GM12873 (cell line): ENCODE measurements at regions not wholly inside any gene's neighbourhood (a gene's known extent, or its start where the extent isn't known, plus 50 kb on each side); places are given as distances from the start of the nearest gene placed in this dataset.

Experiments
- CTCF ChIP-seq: IDR thresholded peaks from 2 replicates; pipeline ENCODE4 v1.5.1; 2012; ENCODE audit warnings: low read depth, mild to moderate bottlenecking, moderate library complexity, low read length, control low read depth; ENCODE audit not compliant: insufficient read depth; ENCODE audit errors: missing control alignments

DNA sequence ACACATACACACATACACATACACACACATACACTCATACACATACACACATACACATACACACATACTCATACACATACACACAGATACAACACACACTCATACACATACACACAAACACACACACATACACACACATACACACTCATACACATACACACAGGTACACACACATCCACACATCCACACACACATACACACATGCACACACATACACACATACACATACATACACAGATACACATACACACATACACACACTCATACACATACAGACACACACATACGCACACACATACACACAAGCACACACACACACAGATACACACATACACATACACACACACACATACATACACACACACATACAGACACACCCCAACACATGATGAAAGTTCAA, 729.1 kb upstream of the SOX11 start:
- no peak for TF ChIP-seq CTCF

DNA sequence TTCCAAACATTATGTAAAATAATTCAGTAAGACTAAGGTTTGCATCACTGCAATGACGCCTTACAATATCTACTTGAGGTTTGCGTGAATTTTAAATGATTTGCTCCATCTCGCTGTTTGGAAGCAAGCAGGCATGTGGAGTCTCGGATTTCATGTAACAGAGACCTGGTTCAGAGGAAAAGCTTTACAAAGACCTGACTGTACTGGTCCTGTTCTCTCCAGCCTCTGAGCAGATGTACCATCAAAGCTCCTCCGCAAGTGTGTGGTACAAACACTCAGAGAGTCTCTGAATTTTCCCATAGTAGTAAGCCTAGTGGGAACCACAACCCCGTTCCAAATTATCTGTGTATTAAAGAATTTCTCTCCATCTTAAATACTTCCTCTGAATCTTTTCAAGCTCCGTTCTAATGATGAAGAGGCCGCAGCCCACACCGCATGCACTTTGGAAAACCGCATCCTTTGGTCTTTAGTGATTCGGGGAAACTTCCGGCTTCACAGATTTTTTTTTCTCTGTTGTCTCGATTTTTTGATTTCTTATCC, 728.1 kb upstream of the SOX11 start:
- TF ChIP-seq CTCF, result no peak

DNA sequence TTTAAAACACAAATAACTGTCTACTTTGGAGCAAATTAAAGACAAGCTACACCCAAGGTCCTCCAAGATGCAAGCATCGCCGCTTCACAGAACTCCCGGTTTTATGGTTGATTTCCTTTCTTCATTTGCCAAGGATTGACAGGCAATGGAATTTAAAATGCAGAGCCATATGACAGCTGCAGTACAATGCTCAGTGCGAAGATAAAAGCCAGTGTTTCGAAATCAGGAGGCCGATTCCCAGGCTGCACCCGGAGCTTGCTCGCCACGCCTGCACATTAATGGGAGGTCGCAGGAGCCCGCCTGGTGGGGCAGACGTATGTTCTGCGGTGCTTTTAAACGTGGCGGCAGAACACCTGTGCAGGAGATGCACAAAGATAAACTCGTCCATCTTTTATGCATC, 727.6 kb upstream of the SOX11 start:
- no peak for TF ChIP-seq CTCF

DNA sequence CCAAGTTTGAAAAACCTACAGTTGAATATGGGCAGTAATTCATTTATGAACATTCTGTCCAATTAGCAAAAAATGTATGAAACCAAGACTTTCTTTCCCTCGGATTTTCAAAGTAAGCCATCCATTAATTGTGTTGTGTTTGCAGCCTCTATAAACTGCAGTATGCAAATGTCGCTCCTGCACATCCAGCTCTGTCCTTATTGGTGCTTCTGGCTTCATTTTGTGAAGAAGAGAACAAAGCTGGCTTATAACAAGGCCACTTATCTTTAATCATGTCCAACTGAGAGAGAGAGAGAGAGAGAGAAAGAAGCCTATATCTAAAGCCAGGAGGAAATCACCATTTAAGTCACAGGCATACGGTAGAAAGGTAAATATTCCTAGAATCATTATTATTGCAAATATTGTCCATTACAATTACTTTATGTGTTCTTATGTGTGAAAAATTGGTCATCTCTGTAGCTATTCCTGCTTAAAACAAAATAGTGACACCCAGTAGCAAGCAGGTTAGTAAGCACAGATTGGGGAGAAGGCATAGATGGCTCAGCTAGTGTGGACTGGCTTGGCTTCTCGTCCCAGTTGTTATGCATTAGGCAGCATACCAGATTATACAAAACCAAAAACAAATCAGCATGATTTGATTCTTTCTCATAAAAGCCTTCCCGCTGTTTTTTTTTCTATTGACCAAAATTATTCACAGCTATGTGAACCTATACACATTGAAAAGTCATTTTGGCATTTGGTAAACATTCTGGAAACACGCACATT, 726.4 kb upstream of the SOX11 start:
- no peak for TF ChIP-seq CTCF

- TF ChIP-seq CTCF, result no peak
Observed at GRCh38 chr2:4967206-4967605, 725.0 kb upstream of the SOX11 start.

DNA sequence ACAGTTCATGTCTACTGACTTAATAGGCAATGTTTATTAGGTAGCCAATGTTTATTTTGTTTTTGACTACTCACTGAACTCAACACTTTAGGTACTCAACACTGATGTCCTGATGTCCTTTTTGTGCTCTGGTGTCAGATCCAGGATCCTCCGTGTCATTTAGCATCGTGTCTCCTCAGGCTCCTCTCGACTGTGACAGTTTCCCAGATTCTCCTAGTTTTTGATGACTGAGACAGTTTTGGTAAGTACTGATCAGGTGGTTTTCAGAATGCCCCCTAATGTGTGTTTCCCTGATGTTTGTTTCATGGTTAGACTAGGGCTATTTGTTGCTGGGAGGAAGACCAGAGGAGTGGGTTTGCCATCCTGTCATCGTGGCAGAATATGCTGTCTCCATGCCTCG, 719.7 kb upstream of the SOX11 start:
- no peak for TF ChIP-seq CTCF

DNA sequence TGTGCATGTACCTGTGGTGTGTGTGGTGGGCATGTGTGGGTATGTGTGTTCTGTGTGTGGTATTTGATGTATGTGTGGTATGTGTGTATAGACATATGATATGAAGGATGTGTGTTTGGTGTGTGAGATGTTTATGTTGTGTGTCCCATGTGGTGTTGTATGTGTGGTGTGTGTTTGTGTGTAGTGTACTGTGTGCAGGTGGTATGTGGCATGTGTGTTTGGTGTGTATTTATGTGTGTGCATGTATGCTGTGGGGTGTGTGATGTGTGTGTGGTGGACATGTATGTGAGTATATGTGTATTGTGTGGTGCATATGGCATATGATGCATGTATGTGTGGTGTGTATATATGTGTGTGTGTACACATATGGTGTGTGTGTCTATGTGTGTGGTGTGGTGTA, 718.8 kb upstream of the SOX11 start:
- TF ChIP-seq CTCF, result no peak
